Endothelial cell of umbilical vein (primary cell): ENCODE measurements at regions not wholly inside any gene's neighbourhood (a gene's known extent, or its start where the extent isn't known, plus 50 kb on each side); places are given as distances from the start of the nearest gene placed in this dataset.

ENCODE experiments used
- JUN ChIP-seq: IDR thresholded peaks from 2 replicates; pipeline ENCODE4 v1.6.1; 2011; ENCODE audit warnings: borderline replicate concordance, low read depth; ENCODE audit not compliant: insufficient read length, insufficient read depth
- TF ChIP-seq, protein P1 (sequence below), 2 donors: IDR thresholded peaks; 1 replicate in 1 of 2; 2 replicates in 1 of 2; pipeline ENCODE4 v1.5.1; 2011; ENCODE audit warnings: low read length in 2 of 2, mild to moderate bottlenecking in 2 of 2, moderate library complexity in 2 of 2, control low read depth in 1 of 2, inconsistent platforms in 1 of 2, low read depth in 1 of 2; ENCODE audit not compliant: insufficient read depth in 1 of 2; ENCODE audit errors: extremely low read depth in 1 of 2

DNA sequence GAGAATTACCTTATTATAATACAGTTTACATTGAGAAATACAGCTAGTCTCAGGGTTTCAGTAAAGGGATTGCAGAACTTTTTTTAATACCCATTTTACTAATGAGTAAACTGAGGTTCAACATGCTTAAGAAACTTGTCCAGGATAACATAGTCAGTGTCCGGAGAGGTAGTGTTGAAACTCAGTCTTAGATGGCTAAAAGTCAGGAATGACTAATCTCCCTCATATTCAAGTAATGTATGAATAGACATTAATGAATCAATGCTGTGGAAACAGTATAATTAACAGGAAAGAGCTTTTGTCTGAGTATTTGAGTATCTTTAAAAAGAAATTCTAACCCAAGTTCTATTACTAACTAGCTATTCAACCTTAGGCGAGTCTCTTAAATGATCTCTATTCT, 397.6 kb downstream of the PLA2G4A start:
- TF ChIP-seq, protein P1, sequence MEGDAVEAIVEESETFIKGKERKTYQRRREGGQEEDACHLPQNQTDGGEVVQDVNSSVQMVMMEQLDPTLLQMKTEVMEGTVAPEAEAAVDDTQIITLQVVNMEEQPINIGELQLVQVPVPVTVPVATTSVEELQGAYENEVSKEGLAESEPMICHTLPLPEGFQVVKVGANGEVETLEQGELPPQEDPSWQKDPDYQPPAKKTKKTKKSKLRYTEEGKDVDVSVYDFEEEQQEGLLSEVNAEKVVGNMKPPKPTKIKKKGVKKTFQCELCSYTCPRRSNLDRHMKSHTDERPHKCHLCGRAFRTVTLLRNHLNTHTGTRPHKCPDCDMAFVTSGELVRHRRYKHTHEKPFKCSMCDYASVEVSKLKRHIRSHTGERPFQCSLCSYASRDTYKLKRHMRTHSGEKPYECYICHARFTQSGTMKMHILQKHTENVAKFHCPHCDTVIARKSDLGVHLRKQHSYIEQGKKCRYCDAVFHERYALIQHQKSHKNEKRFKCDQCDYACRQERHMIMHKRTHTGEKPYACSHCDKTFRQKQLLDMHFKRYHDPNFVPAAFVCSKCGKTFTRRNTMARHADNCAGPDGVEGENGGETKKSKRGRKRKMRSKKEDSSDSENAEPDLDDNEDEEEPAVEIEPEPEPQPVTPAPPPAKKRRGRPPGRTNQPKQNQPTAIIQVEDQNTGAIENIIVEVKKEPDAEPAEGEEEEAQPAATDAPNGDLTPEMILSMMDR (IDR thresholded peaks at IDR 0.05; ENCODE audit: extremely low read depth in 1 of 2, insufficient read depth in 1 of 2, low read depth in 1 of 2, low read length in 2 of 2) = no peak
- no peak for TF ChIP-seq JUN
